GM12892 (cell line): ENCODE measurements at regions not wholly inside any gene's neighbourhood (a gene's known extent, or its start where the extent isn't known, plus 50 kb on each side); places are given as distances from the start of the nearest gene placed in this dataset.

Experiments used
- POLR2A ChIP-seq: IDR thresholded peaks from 2 replicates; pipeline ENCODE4 v1.6.1; 2011; ENCODE audit warnings: low read depth, low read length, control low read depth
- POLR2AphosphoS5 ChIP-seq: IDR thresholded peaks from 2 replicates; pipeline ENCODE4 v1.6.1; 2011; ENCODE audit warnings: low read depth, low read length, control low read depth
- TAF1 ChIP-seq: IDR thresholded peaks from 2 replicates; pipeline ENCODE4 v1.6.1; 2011; ENCODE audit warnings: low read depth, mild to moderate bottlenecking, control low read depth, low read length, borderline replicate concordance

DNA sequence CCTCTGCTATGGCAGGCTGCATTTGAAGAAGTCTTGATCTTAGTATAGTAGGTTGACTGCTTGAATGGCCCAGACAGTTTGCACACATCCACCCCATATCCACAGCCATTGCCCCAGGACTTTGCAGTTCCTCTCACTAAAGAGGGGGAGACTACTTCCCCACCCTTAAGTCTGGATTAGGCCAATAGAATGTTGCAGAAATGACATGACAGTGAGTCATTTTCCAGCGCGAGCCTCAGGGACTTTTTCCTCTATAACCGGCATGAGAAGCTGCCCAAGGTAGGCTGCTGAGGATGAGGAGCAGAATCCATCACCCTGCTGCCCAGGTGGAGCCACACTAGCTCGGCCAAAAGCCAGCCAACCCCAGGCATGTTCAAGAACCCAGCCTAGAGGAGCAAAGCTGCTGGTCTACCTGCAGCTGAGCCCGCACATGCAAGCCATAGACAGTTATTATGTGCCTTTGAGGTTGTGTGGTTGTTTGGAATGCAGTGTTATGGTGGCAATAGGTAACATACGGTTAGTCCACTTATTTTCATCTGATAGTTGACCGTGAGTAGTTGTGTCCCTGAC, 113.9 kb downstream of the TLE3 start:
- TF ChIP-seq POLR2A = no peak
- no peak for TF ChIP-seq POLR2AphosphoS5
- TF ChIP-seq TAF1 = no peak
